HEK293T (cell line): ENCODE measurements at regions not wholly inside any gene's neighbourhood (a gene's known extent, or its start where the extent isn't known, plus 50 kb on each side); places are given as distances from the start of the nearest gene placed in this dataset.

Experiments used
- CTCF ChIA-PET: fragments of 350-600 bp; formaldehyde crosslinking; extraction: SDS; loops from one replicate; lab custom pipeline; 2021; ENCODE audit warnings: antibody characterized with exemption, inconsistent platforms; lab: Yijun Ruan, JAX
- POLR2A ChIA-PET: fragments of 350-600 bp; formaldehyde crosslinking; extraction: SDS; loops from one replicate; lab custom pipeline; 2020; ENCODE audit warnings: antibody characterized with exemption, inconsistent platforms; lab: Yijun Ruan, JAX
- DNase-seq: peaks from one replicate; pipeline ENCODE4 v3.0.0; 2012; ENCODE audit warnings: mixed read lengths; ENCODE audit errors: extremely low spot score
- ARNT ChIP-seq: fragments of 450-650 bp; IDR thresholded peaks from 2 replicates; pipeline ENCODE4 v1.6.1; 2017; ENCODE audit warnings: mild to moderate bottlenecking
- BHLHE40 ChIP-seq: fragments of 450-650 bp; IDR thresholded peaks from 2 replicates; pipeline ENCODE4 v1.6.1; 2016; ENCODE audit warnings: mild to moderate bottlenecking, moderate library complexity, borderline replicate concordance
- CTBP1 ChIP-seq: fragments of 450-650 bp; IDR thresholded peaks from 2 replicates; pipeline ENCODE4 v1.6.1; 2016; ENCODE audit warnings: borderline replicate concordance
- ELF4 ChIP-seq: fragments of 450-650 bp; IDR thresholded peaks from 2 replicates; pipeline ENCODE4 v1.6.1; 2017; ENCODE audit warnings: antibody characterized with exemption
- FOXA1 ChIP-seq: fragments of 450-650 bp; IDR thresholded peaks from 2 replicates; pipeline ENCODE4 v1.6.1; 2016; ENCODE audit warnings: mild to moderate bottlenecking
- FOXK2 ChIP-seq: fragments of 450-650 bp; IDR thresholded peaks from 2 replicates; pipeline ENCODE4 v1.6.1; 2016; ENCODE audit warnings: mild to moderate bottlenecking
- FOXM1 ChIP-seq: fragments of 450-650 bp; IDR thresholded peaks from 2 replicates; pipeline ENCODE4 v1.6.1; 2017; ENCODE audit warnings: mild to moderate bottlenecking, borderline replicate concordance
- HDGF ChIP-seq: fragments of 450-650 bp; IDR thresholded peaks from 2 replicates; pipeline ENCODE4 v1.6.1; 2017; ENCODE audit warnings: antibody characterized with exemption, borderline replicate concordance
- L3MBTL2 ChIP-seq: fragments of 450-650 bp; conservative IDR thresholded peaks from 2 replicates; pipeline ENCODE4 v1.6.1; 2016; ENCODE audit warnings: mild to moderate bottlenecking
- LEF1 ChIP-seq: fragments of 450-650 bp; IDR thresholded peaks from 2 replicates; pipeline ENCODE4 v1.6.1; 2017; ENCODE audit warnings: mild to moderate bottlenecking, borderline replicate concordance
- NFRKB ChIP-seq: fragments of 450-650 bp; IDR thresholded peaks from 2 replicates; pipeline ENCODE4 v1.6.1; 2016; ENCODE audit warnings: mild to moderate bottlenecking, moderate library complexity
- PKNOX1 ChIP-seq: fragments of 450-650 bp; IDR thresholded peaks from 2 replicates; pipeline ENCODE4 v1.6.1; 2016
- SP1 ChIP-seq: fragments of 450-650 bp; IDR thresholded peaks from 2 replicates; pipeline ENCODE4 v1.6.1; 2017
- SUZ12 ChIP-seq: fragments of 450-650 bp; IDR thresholded peaks from 2 replicates; pipeline ENCODE4 v1.6.1; 2016; ENCODE audit warnings: mild to moderate bottlenecking
- TARDBP ChIP-seq: fragments of 450-650 bp; IDR thresholded peaks from 2 replicates; pipeline ENCODE4 v1.6.1; 2016
- ZNF384 ChIP-seq: fragments of 450-650 bp; IDR thresholded peaks from 2 replicates; pipeline ENCODE4 v1.6.1; 2016

GRCh38 chr9:79798450-79798849 lies 226.7 kb downstream of the TLE4 start:
- TF ChIP-seq HDGF, result no peak
- no peak for TF ChIP-seq SUZ12
- TF ChIP-seq CTBP1, result no peak
- no peak for TF ChIP-seq FOXA1
- no peak for TF ChIP-seq ZNF384
- POLR2A ChIA-PET, result no interaction called here
- no peak for DNase-seq
- CTCF ChIA-PET, result no interaction called here

GRCh38 chr9:79796411-79796810 lies 224.6 kb downstream of the TLE4 start:
- DNase-seq, result no peak
- TF ChIP-seq FOXM1 (no peak), NFRKB (no peak), SP1 (no peak), HDGF (no peak), BHLHE40 (no peak), PKNOX1 (no peak), ZNF384 (no peak), SUZ12 (no peak), FOXA1 (no peak), ARNT (no peak), L3MBTL2 (no peak), FOXK2 (no peak), TARDBP (no peak), ELF4 (no peak), CTBP1 (no peak), LEF1 (no peak)
- ChIA-PET CTCF (interaction anchor here (1.6 kb wide), 1 partner anchor 9 kb away, joined by 4 read pairs; no protein-coding TSS in a partner anchor), POLR2A (interaction anchor here (1.1 kb wide), 1 partner anchor 225 kb away, joined by 3 read pairs; the partner anchor contains the start of gene TLE4)

GRCh38 chr9:79788662-79789061 lies 216.9 kb downstream of the TLE4 start:
- no peak for TF ChIP-seq SUZ12
- TF ChIP-seq FOXA1, result no peak
- TF ChIP-seq NFRKB, result no peak
- TF ChIP-seq PKNOX1, result no peak
- TF ChIP-seq FOXK2, result no peak
- no peak for TF ChIP-seq L3MBTL2
- no peak for TF ChIP-seq BHLHE40
- no peak for TF ChIP-seq TARDBP
- no peak for TF ChIP-seq ZNF384
- TF ChIP-seq LEF1, result no peak
- no peak for TF ChIP-seq FOXM1
- TF ChIP-seq SP1, result no peak
- TF ChIP-seq ARNT, result no peak
- TF ChIP-seq ELF4, result no peak
- TF ChIP-seq HDGF, result no peak
- TF ChIP-seq CTBP1, result no peak
- no peak for DNase-seq
- POLR2A ChIA-PET, result no interaction called here
- CTCF ChIA-PET, result no interaction called here

GRCh38 chr9:79781263-79781662 lies 209.5 kb downstream of the TLE4 start:
- ChIA-PET CTCF (interaction anchor here (0.6 kb wide), 1 partner anchor 526 kb away, joined by 3 read pairs; no protein-coding TSS in a partner anchor), POLR2A (no interaction called here)
- TF ChIP-seq ELF4 (no peak), CTBP1 (no peak), BHLHE40 (no peak), FOXK2 (no peak), FOXM1 (no peak), NFRKB (no peak), L3MBTL2 (no peak), SP1 (no peak), PKNOX1 (no peak)
- DNase-seq, result no peak

GRCh38 chr9:79780559-79780958 lies 208.8 kb downstream of the TLE4 start:
- POLR2A ChIA-PET, result no interaction called here
- TF ChIP-seq FOXK2 (no peak), ARNT (no peak), TARDBP (no peak)
- no peak for DNase-seq
- CTCF ChIA-PET, result no interaction called here

GRCh38 chr9:79779901-79780300 lies 208.1 kb downstream of the TLE4 start:
- POLR2A ChIA-PET, result no interaction called here
- no peak for TF ChIP-seq SUZ12
- TF ChIP-seq ARNT, result no peak
- no peak for TF ChIP-seq TARDBP
- TF ChIP-seq HDGF, result no peak
- TF ChIP-seq FOXK2, result no peak
- no peak for TF ChIP-seq NFRKB
- no peak for TF ChIP-seq BHLHE40
- no peak for TF ChIP-seq SP1
- no peak for TF ChIP-seq ELF4
- no peak for TF ChIP-seq LEF1
- no peak for TF ChIP-seq FOXA1
- CTCF ChIA-PET, result interaction anchor here (0.6 kb wide), 1 partner anchor 17 kb away, joined by 3 read pairs; no protein-coding TSS in a partner anchor

GRCh38 chr9:79778581-79778980 lies 206.8 kb downstream of the TLE4 start:
- ChIA-PET POLR2A (no interaction called here), CTCF (no interaction called here)
- DNase-seq, result no peak
- TF ChIP-seq SP1 (no peak), PKNOX1 (no peak), SUZ12 (no peak), CTBP1 (no peak), FOXK2 (no peak)

More at GRCh38 chr9:79779901-79780300, 208.1 kb downstream of the TLE4 start:
- no peak for DNase-seq
